BJ (cell line): ENCODE measurements at regions not wholly inside any gene's neighbourhood (a gene's known extent, or its start where the extent isn't known, plus 50 kb on each side); places are given as distances from the start of the nearest gene placed in this dataset.

ENCODE experiments used
- CTCF ChIA-PET: fragments of 350-600 bp; formaldehyde crosslinking; extraction: SDS; loops from one replicate; lab custom pipeline; 2021; ENCODE audit warnings: antibody characterized with exemption, inconsistent platforms; lab: Yijun Ruan, JAX
- POLR2A ChIA-PET: fragments of 300-600 bp; sonication (Branson Sonifier 250); formaldehyde crosslinking; extraction: SDS; loops from one replicate; lab custom pipeline; 2021; ENCODE audit warnings: antibody characterized with exemption; lab: Charles Lee
- DNase-seq: peaks from one replicate; pipeline ENCODE4 v3.0.0-alpha.2; 2011; ENCODE audit warnings: low read depth
- H3K27me3 ChIP-seq: 2 replicates; pipeline ENCODE4 v1.6.0; 2011; ENCODE audit warnings: low read length; ENCODE audit not compliant: control insufficient read depth, insufficient read depth
- H3K36me3 ChIP-seq: 2 replicates; pipeline ENCODE4 v1.5.1; 2011; ENCODE audit warnings: low read length; ENCODE audit not compliant: control insufficient read depth, insufficient read depth
- H3K4me3 ChIP-seq: 2 replicates; pipeline ENCODE4 v1.5.1; 2011; ENCODE audit warnings: low read depth, mild to moderate bottlenecking, control low read depth, low read length
- TF ChIP-seq, protein P1 (sequence below): IDR thresholded peaks from 2 replicates; pipeline ENCODE4 v1.5.1; 2011; ENCODE audit warnings: low read depth, mild to moderate bottlenecking, control low read depth, inconsistent platforms, low read length, moderate library complexity; ENCODE audit not compliant: insufficient read depth

GRCh38 chr18:44214396-44214795 is 466.3 kb upstream of the SETBP1 start:
- CTCF ChIA-PET = no interaction called here
- H3K36me3 ChIP-seq = no peaks in the 10 kb centered on the region
- no peak overlapping the region for H3K4me3 ChIP-seq
- no peak for DNase-seq
- TF ChIP-seq, protein P1, sequence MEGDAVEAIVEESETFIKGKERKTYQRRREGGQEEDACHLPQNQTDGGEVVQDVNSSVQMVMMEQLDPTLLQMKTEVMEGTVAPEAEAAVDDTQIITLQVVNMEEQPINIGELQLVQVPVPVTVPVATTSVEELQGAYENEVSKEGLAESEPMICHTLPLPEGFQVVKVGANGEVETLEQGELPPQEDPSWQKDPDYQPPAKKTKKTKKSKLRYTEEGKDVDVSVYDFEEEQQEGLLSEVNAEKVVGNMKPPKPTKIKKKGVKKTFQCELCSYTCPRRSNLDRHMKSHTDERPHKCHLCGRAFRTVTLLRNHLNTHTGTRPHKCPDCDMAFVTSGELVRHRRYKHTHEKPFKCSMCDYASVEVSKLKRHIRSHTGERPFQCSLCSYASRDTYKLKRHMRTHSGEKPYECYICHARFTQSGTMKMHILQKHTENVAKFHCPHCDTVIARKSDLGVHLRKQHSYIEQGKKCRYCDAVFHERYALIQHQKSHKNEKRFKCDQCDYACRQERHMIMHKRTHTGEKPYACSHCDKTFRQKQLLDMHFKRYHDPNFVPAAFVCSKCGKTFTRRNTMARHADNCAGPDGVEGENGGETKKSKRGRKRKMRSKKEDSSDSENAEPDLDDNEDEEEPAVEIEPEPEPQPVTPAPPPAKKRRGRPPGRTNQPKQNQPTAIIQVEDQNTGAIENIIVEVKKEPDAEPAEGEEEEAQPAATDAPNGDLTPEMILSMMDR = no peak
- no peaks in the 10 kb centered on the region for H3K27me3 ChIP-seq
- POLR2A ChIA-PET = no interaction called here

DNA sequence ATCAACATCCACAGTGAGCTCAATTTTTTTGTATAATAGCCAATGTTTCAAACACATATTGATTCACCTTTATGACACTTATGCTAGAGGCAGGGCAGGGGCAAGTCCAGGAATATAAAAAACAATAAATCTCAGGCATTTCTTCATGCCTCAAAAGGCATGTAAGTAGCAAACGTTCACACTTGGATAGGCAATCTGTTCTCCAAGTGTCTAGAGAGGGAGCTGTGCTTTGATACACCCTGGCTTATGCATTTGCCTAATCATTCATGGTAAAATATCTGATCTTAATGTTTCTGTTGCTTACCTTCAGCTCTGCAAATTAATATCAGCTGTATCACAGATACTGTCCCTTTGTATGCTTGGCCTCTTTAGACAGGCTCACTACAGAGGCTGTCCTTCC is 464.5 kb upstream of the SETBP1 start:
- ChIA-PET CTCF (interaction anchor here (0.7 to 1.3 kb wide), 2 partner anchors 15 to 30 kb away, joined by 3 read pairs; no protein-coding TSS in a partner anchor), POLR2A (no interaction called here)
- TF ChIP-seq, protein P1 = no peak
- Histone ChIP-seq H3K4me3 (no peak overlapping the region), H3K36me3 (no peaks in the 10 kb centered on the region), H3K27me3 (no peaks in the 10 kb centered on the region)
- DNase-seq = no peak

GRCh38 chr18:44227501-44227900 is 453.2 kb upstream of the SETBP1 start:
- Histone ChIP-seq H3K4me3 (no peak overlapping the region), H3K36me3 (no peaks in the 10 kb centered on the region), H3K27me3 (no peaks in the 10 kb centered on the region)
- TF ChIP-seq, protein P1 = no peak
- POLR2A ChIA-PET = interaction anchor here (0.6 kb wide), 1 partner anchor 746 kb away, joined by 8 read pairs; no protein-coding TSS in a partner anchor
- DNase-seq = no peak
- CTCF ChIA-PET = no interaction called here

DNA sequence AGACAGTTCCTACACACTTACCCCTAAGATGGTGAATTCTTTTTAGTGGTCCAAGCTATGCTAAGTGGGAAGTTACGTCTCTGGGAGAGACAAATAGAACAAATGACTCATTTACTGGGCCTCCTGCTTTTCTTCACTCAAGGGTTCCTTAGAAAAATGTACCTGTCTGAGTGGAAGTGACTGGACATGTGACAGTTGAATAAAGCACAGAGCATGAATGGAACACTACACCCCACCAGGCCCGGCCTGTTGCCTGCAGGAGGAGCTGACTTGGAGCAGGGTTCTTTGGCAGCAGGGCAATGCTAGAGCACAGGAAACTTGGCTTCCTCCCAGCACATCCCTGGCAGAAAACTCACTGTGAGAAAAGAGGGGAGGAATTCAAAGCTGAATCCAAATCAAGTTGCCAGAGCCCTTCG is 451.0 kb upstream of the SETBP1 start:
- DNase-seq = peak; percentile 4
- no peak overlapping the region for H3K4me3 ChIP-seq
- H3K27me3 ChIP-seq = no peaks in the 10 kb centered on the region
- H3K36me3 ChIP-seq = no peaks in the 10 kb centered on the region
- TF ChIP-seq, protein P1 = no peak
- ChIA-PET POLR2A (no interaction called here), CTCF (interaction anchor here (0.5 to 1.4 kb wide), 3 partner anchors 12 to 101 kb away, joined by 3 read pairs; no protein-coding TSS in a partner anchor)

- H3K36me3 ChIP-seq = no peaks in the 10 kb centered on the region
- ChIA-PET POLR2A (no interaction called here), CTCF (interaction anchor here (1.0 kb wide), 1 partner anchor 15 kb away, joined by 3 read pairs; no protein-coding TSS in a partner anchor)
- DNase-seq = no peak
- no peak overlapping the region for H3K4me3 ChIP-seq
- H3K27me3 ChIP-seq = no peaks in the 10 kb centered on the region
- TF ChIP-seq, protein P1 = no peak
These were observed 448.8 kb upstream of the SETBP1 start for GRCh38 chr18:44231936-44232335.
